ENCODE measurements at regions not wholly inside any gene's neighbourhood (a gene's known extent, or its start where the extent isn't known, plus 50 kb on each side); places are given as distances from the start of the nearest gene placed in this dataset.

DNA sequence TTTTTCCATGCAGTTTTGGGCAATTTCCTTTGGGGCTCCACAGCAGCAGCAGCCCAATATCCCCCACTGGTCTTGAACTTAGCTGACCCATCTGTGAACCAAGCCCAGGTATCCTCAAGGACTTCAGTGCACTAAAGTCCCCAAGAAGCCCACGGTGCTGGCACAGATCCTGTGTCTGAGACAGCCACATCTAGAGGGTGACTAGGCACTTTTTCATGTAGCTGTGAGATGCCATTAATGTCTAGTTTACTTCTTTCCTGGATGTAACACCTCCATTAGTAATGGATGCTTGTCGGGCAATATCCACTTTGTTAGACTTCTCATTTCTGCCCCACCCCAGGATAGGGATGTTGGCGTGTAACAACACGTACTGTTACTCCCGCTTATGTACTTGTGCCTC is 117.9 kb downstream of the GPCPD1 start:
- Histone ChIP-seq H3K27ac (no peak overlapping the region), H3K4me3 (no peak overlapping the region), H3K9me3 (no peaks in the 10 kb centered on the region), H3K4me1 (no peaks in the 10 kb centered on the region), H3K27me3 (no peaks in the 10 kb centered on the region), H3K36me3 (no peaks in the 10 kb centered on the region)
- TF ChIP-seq CTCF (IDR thresholded peaks at IDR 0.05) (no peak), POLR2A (IDR thresholded peaks at IDR 0.05) (no peak), EP300 (IDR thresholded peaks at IDR 0.05; ENCODE audit: low read depth) (no peak), POLR2AphosphoS5 (IDR thresholded peaks at IDR 0.05) (no peak)
- DNase-seq = no peak
- intact Hi-C loops (cut with DNase I; ENCODE audit: low total_unique reads) (no loop called here), in situ Hi-C loops (cut with MboI; ENCODE audit: low pct_ligation_motif_present in 1 of 4, low pct_unique_long_range_greater_than_20kb in 1 of 4, low sequenced_read_pairs in 3 of 4) (no loop called here)
- 87 to 88% methylated on average over 3 to 5 of the region's 5 CpGs for WGBS, 2 donors (ENCODE audit: low coverage in 1 of 2)

DNA sequence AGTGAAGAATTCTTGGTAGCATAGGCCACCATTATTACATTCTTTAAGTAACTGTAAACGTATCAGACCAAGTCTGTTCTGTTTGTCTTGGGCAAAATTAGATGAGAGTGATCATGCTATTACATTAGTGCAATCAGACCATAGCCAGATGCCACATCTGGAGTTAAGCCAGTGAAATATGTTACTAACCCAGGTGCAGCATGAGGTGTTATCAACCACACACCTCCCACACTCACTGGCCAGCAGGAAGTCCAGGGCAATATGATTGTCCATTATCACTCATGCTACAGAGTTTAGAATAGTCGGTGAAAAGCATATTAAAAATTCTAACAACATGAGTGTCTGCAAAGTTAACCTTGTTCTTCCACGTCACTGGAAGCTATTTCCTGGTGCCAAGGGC is 119.4 kb downstream of the GPCPD1 start:
- Histone ChIP-seq H3K27ac (no peak overlapping the region), H3K36me3 (no peaks in the 10 kb centered on the region), H3K4me3 (no peak overlapping the region), H3K27me3 (no peaks in the 10 kb centered on the region), H3K4me1 (no peaks in the 10 kb centered on the region), H3K9me3 (no peaks in the 10 kb centered on the region)
- WGBS, 2 donors (ENCODE audit: low coverage in 1 of 2) = 46% methylated on average over 3 of the region's 3 CpGs; no CpG with 5 or more reads in 1 of the 2 donors
- intact Hi-C loops (cut with DNase I; ENCODE audit: low total_unique reads) = no loop called here
- DNase-seq = no peak
- in situ Hi-C loops (cut with MboI; ENCODE audit: low pct_ligation_motif_present in 1 of 4, low pct_unique_long_range_greater_than_20kb in 1 of 4, low sequenced_read_pairs in 3 of 4) = no loop called here
- no peak for TF ChIP-seq EP300 (IDR thresholded peaks at IDR 0.05; ENCODE audit: low read depth)
- no peak for TF ChIP-seq POLR2A (IDR thresholded peaks at IDR 0.05)
- TF ChIP-seq POLR2AphosphoS5 (IDR thresholded peaks at IDR 0.05) = no peak
- TF ChIP-seq CTCF (IDR thresholded peaks at IDR 0.05) = no peak

GRCh38 chr20:5489601-5490000 is 121.2 kb downstream of the GPCPD1 start:
- no peak overlapping the region for H3K4me3 ChIP-seq
- H3K36me3 ChIP-seq = no peaks in the 10 kb centered on the region
- TF ChIP-seq CTCF (IDR thresholded peaks at IDR 0.05) = no peak
- no peak for TF ChIP-seq POLR2A (IDR thresholded peaks at IDR 0.05)
- TF ChIP-seq EP300 (IDR thresholded peaks at IDR 0.05; ENCODE audit: low read depth) = no peak
- TF ChIP-seq POLR2AphosphoS5 (IDR thresholded peaks at IDR 0.05) = no peak
- in situ Hi-C loops (cut with MboI; ENCODE audit: low pct_ligation_motif_present in 1 of 4, low pct_unique_long_range_greater_than_20kb in 1 of 4, low sequenced_read_pairs in 3 of 4) (no loop called here), intact Hi-C loops (cut with DNase I; ENCODE audit: low total_unique reads) (no loop called here)
- no peaks in the 10 kb centered on the region for H3K4me1 ChIP-seq
- 58 to 67% methylated on average over 1 of the region's 1 CpG for WGBS, 2 donors (ENCODE audit: low coverage in 1 of 2)
- DNase-seq = no peak
- H3K27ac ChIP-seq = no peak overlapping the region
- H3K27me3 ChIP-seq = no peaks in the 10 kb centered on the region
- no peaks in the 10 kb centered on the region for H3K9me3 ChIP-seq

GRCh38 chr20:5488823-5489222 is 122.0 kb downstream of the GPCPD1 start:
- Histone ChIP-seq H3K36me3 (no peaks in the 10 kb centered on the region), H3K27me3 (no peaks in the 10 kb centered on the region), H3K4me1 (no peaks in the 10 kb centered on the region), H3K9me3 (no peaks in the 10 kb centered on the region), H3K27ac (no peak overlapping the region), H3K4me3 (no peak overlapping the region)
- TF ChIP-seq POLR2A (IDR thresholded peaks at IDR 0.05) = no peak
- TF ChIP-seq EP300 (IDR thresholded peaks at IDR 0.05; ENCODE audit: low read depth) = no peak
- no peak for TF ChIP-seq POLR2AphosphoS5 (IDR thresholded peaks at IDR 0.05)
- 79 to 83% methylated on average over 1 to 2 of the region's 2 CpGs for WGBS, 2 donors (ENCODE audit: low coverage in 1 of 2)
- intact Hi-C loops (cut with DNase I; ENCODE audit: low total_unique reads) (no loop called here), in situ Hi-C loops (cut with MboI; ENCODE audit: low pct_ligation_motif_present in 1 of 4, low pct_unique_long_range_greater_than_20kb in 1 of 4, low sequenced_read_pairs in 3 of 4) (no loop called here)
- no peak for DNase-seq

DNA sequence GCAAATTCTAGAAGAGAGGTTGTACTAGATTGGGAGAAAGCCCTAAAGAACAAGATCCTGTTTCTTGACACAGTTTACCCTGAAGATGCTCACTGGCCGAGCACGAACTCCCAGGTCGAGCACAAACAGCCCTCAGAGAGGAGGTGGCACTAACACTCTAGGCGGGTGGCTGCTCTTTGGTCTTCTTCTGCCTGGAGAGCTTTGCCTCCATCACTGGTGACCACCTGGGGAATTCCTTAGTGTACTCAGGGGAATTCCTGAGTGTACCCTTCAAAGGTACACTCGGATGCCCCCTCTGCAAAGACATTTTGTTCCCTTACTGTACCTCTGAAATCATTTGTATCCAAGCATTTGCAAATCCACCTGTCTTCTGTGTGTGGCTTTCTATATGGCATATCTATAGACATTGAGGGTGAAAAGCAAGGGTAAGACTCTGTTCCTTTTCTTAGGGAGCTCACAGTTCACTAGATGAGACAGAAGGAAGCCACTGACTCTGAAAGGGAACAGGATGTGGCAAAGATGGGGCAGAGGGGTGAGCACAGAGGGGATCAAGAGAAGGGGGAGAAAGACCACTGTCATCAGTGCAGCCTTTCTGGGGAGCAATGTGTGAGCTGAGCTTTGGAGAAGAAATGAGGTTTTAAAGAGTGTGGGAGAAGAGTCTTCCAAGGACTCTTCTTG is 124.3 kb downstream of the GPCPD1 start:
- no peak overlapping the region for H3K27ac ChIP-seq
- no peaks in the 10 kb centered on the region for H3K27me3 ChIP-seq
- intact Hi-C loops (cut with DNase I; ENCODE audit: low total_unique reads) = no loop called here
- no peak for DNase-seq
- H3K4me3 ChIP-seq = no peak overlapping the region
- TF ChIP-seq CTCF (IDR thresholded peaks at IDR 0.05) (no peak), EP300 (IDR thresholded peaks at IDR 0.05; ENCODE audit: low read depth) (no peak), POLR2A (IDR thresholded peaks at IDR 0.05) (no peak), POLR2AphosphoS5 (IDR thresholded peaks at IDR 0.05) (no peak)
- H3K9me3 ChIP-seq = no peaks in the 10 kb centered on the region
- in situ Hi-C loops (cut with MboI; ENCODE audit: low pct_ligation_motif_present in 1 of 4, low pct_unique_long_range_greater_than_20kb in 1 of 4, low sequenced_read_pairs in 3 of 4) = no loop called here
- WGBS, 2 donors (ENCODE audit: low coverage in 1 of 2) = 65 to 67% methylated on average over 1 to 5 of the region's 5 CpGs
- no peaks in the 10 kb centered on the region for H3K36me3 ChIP-seq
- H3K4me1 ChIP-seq = peaks cover 0 to 3% (median 0%) of the 10 kb centered on the region in 4 donors

Measured in transverse colon (tissue), 4 donors.